ENCODE measurements at regions not wholly inside any gene's neighbourhood (a gene's known extent, or its start where the extent isn't known, plus 50 kb on each side); places are given as distances from the start of the nearest gene placed in this dataset.

DNA sequence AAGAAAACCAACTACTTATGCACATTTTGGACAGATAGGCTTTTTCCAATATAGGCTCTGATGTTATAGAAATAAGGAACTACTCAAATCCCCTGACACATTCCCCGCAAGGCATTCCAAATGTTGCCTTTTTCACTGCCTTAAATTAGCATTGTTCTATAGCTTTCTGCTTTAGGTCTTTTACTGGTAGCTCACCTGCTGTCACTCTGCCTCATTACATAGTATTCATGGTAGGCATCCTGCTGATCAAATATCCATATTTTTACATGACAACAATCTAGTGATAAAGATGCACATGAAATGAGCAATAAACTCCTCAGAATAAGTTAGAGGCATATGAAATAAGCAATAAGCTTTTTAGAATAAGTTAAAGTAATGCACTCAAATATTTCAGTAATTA is 542.7 kb downstream of the FAM133A start:
- no peak for DNase-seq (ENCODE audit: low spot score in 2 of 2)
- WGBS, result 61% methylated on average over 1 of the region's 1 CpG
- Histone ChIP-seq H3K9me3 (no peaks in the 10 kb centered on the region), H3K4me3 (no peak overlapping the region), H3K27me3 (no peaks in the 10 kb centered on the region), H3K4me1 (no peaks in the 10 kb centered on the region), H3K36me3 (no peaks in the 10 kb centered on the region), H3K27ac (no peak overlapping the region)
- TF ChIP-seq, protein P1, sequence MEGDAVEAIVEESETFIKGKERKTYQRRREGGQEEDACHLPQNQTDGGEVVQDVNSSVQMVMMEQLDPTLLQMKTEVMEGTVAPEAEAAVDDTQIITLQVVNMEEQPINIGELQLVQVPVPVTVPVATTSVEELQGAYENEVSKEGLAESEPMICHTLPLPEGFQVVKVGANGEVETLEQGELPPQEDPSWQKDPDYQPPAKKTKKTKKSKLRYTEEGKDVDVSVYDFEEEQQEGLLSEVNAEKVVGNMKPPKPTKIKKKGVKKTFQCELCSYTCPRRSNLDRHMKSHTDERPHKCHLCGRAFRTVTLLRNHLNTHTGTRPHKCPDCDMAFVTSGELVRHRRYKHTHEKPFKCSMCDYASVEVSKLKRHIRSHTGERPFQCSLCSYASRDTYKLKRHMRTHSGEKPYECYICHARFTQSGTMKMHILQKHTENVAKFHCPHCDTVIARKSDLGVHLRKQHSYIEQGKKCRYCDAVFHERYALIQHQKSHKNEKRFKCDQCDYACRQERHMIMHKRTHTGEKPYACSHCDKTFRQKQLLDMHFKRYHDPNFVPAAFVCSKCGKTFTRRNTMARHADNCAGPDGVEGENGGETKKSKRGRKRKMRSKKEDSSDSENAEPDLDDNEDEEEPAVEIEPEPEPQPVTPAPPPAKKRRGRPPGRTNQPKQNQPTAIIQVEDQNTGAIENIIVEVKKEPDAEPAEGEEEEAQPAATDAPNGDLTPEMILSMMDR (IDR thresholded peaks at IDR 0.05), result no peak
- TF ChIP-seq EP300 (IDR thresholded peaks at IDR 0.05) (no peak), POLR2A (IDR thresholded peaks at IDR 0.05) (no peak), POLR2AphosphoS5 (IDR thresholded peaks at IDR 0.05) (no peak)

DNA sequence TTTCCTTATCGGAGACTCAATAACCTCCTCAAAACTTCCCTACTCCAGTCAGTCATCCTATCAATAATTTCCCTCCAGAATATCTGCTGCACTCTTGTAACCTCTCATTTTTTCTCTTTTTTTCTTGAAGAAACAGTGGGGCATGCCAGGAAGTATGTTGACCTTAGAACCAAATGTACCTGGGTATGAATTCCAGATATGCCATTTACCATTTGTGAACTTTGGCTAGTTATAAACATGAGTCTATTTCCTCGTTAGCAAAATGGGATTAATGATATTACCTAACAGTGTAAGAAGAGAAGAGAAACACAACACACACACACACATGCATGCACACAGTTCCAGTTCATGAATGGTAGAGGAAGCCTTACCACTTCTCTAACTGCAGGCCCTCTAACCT is 578.2 kb downstream of the FAM133A start:
- TF ChIP-seq, protein P1 (IDR thresholded peaks at IDR 0.05), result no peak
- TF ChIP-seq POLR2AphosphoS5 (IDR thresholded peaks at IDR 0.05) (no peak), EP300 (IDR thresholded peaks at IDR 0.05) (no peak), POLR2A (IDR thresholded peaks at IDR 0.05) (no peak)
- WGBS, result 70% methylated on average over 2 of the region's 2 CpGs
- no peak overlapping the region for H3K4me3 ChIP-seq
- no peaks in the 10 kb centered on the region for H3K9me3 ChIP-seq
- H3K4me1 ChIP-seq, result no peaks in the 10 kb centered on the region
- no peaks in the 10 kb centered on the region for H3K36me3 ChIP-seq
- H3K27ac ChIP-seq, result no peak overlapping the region
- DNase-seq (ENCODE audit: low spot score in 2 of 2), result no peak
- no peaks in the 10 kb centered on the region for H3K27me3 ChIP-seq

DNA sequence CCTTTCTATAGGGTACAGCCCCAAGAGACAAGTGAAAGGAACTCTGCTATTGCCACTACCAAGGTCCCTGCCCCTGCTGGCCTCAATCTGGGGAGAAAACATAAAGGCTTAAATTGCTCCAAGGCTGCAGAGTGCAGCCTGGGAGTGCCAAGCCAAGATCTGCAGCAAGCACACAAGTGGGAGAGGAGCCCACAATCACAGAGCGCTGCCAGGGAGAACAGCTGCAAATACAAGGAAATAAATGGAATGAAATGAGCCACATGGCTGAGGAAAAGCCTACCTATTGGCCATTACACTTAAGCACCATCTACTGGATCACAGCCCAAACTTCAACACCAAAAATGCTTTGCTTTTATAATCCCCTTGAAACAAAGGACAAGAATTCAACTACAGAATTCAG is 582.4 kb downstream of the FAM133A start:
- no peak overlapping the region for H3K4me3 ChIP-seq
- TF ChIP-seq POLR2A (IDR thresholded peaks at IDR 0.05), result no peak
- no peak for TF ChIP-seq POLR2AphosphoS5 (IDR thresholded peaks at IDR 0.05)
- TF ChIP-seq, protein P1 (IDR thresholded peaks at IDR 0.05), result no peak
- no peak for TF ChIP-seq EP300 (IDR thresholded peaks at IDR 0.05)

DNA sequence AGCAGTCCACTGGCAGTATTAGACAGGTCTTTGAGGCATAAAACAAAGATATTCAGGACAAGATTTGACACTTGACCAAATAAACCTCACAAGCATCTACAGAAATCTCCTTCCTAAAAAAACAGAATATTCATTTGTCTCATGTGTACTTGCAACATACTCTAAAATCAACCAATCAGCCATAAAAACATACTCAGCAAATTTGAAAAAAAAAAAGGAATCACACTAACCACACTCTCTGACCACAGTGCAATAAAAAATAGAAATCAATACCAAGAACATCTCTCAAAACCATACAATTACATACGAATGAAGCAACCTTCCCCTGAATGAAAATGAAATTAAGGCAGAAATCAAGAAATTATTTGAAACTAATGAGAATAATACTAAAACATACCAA is 591.3 kb downstream of the FAM133A start:
- TF ChIP-seq POLR2A (IDR thresholded peaks at IDR 0.05) (no peak), POLR2AphosphoS5 (IDR thresholded peaks at IDR 0.05) (no peak), EP300 (IDR thresholded peaks at IDR 0.05) (no peak)
- TF ChIP-seq, protein P1 (IDR thresholded peaks at IDR 0.05), result no peak
- no peaks in the 10 kb centered on the region for H3K4me1 ChIP-seq
- no peak for DNase-seq (ENCODE audit: low spot score in 2 of 2)
- no peak overlapping the region for H3K4me3 ChIP-seq
- WGBS, result 71% methylated on average over 1 of the region's 1 CpG
- H3K36me3 ChIP-seq, result no peaks in the 10 kb centered on the region
- no peaks in the 10 kb centered on the region for H3K9me3 ChIP-seq
- no peak overlapping the region for H3K27ac ChIP-seq
- H3K27me3 ChIP-seq, result no peaks in the 10 kb centered on the region

More for the DNA sequence above, 582.4 kb downstream of the FAM133A start:
- WGBS, result 85% methylated on average over 1 of the region's 1 CpG
- Histone ChIP-seq H3K36me3 (no peaks in the 10 kb centered on the region), H3K9me3 (no peaks in the 10 kb centered on the region), H3K27me3 (no peaks in the 10 kb centered on the region), H3K27ac (no peak overlapping the region), H3K4me1 (no peaks in the 10 kb centered on the region)
- DNase-seq (ENCODE audit: low spot score in 2 of 2), result no peak

DNA sequence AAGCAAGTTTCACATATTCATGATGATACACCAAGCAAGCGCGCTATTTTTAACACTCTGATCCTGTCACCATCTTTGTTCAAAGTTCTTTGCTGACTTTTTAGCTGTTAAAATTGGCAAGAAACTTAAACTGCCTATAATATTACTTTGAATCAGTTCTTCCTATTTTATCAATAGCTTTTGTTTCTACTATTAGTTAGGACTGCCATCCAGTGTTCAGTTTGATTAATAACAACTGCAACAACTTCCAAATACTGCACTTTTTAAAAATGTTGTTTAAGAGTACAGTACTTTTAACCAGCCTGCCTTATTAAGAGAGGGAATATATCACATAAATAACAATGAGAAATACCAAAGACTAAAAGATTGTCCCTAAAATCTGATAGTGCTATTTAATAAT is 614.3 kb downstream of the FAM133A start:
- TF ChIP-seq, protein P1 (IDR thresholded peaks at IDR 0.05), result no peak
- TF ChIP-seq EP300 (IDR thresholded peaks at IDR 0.05), result no peak
- H3K27me3 ChIP-seq, result no peaks in the 10 kb centered on the region
- H3K4me3 ChIP-seq, result no peak overlapping the region
- H3K4me1 ChIP-seq, result no peaks in the 10 kb centered on the region
- no peaks in the 10 kb centered on the region for H3K9me3 ChIP-seq
- H3K27ac ChIP-seq, result no peak overlapping the region
- WGBS, result 46% methylated on average over 2 of the region's 2 CpGs
- no peak for DNase-seq (ENCODE audit: low spot score in 2 of 2)
- H3K36me3 ChIP-seq, result no peaks in the 10 kb centered on the region
